ENCODE measurements at regions not wholly inside any gene's neighbourhood (a gene's known extent, or its start where the extent isn't known, plus 50 kb on each side); places are given as distances from the start of the nearest gene placed in this dataset.

DNA sequence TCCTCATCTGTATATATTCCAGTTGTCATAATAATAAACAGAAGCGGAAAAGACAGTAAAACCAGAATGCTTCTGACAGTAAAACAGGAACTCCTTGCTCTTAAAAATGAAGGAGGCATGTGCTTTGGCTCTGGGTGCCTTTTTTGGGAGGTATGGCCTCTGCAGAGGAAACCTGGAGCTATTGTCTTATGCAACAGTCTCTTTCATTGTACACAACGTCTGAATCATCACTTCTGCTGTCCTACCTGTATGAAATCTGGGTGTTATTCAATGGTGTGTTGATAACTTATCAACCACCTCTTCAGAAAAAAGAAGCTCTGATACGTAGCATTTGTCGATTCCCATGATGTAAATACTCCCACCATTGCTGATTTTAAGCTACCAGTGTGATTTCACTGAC lies 64.8 kb downstream of the CDCA7 start:
- TF ChIP-seq POLR2A (IDR thresholded peaks at IDR 0.05): no peak
- TF ChIP-seq, protein P1, sequence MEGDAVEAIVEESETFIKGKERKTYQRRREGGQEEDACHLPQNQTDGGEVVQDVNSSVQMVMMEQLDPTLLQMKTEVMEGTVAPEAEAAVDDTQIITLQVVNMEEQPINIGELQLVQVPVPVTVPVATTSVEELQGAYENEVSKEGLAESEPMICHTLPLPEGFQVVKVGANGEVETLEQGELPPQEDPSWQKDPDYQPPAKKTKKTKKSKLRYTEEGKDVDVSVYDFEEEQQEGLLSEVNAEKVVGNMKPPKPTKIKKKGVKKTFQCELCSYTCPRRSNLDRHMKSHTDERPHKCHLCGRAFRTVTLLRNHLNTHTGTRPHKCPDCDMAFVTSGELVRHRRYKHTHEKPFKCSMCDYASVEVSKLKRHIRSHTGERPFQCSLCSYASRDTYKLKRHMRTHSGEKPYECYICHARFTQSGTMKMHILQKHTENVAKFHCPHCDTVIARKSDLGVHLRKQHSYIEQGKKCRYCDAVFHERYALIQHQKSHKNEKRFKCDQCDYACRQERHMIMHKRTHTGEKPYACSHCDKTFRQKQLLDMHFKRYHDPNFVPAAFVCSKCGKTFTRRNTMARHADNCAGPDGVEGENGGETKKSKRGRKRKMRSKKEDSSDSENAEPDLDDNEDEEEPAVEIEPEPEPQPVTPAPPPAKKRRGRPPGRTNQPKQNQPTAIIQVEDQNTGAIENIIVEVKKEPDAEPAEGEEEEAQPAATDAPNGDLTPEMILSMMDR (IDR thresholded peaks at IDR 0.05): no peak
- Histone ChIP-seq H3K9me3 (no peaks in the 10 kb centered on the region), H3K4me1 (no peaks in the 10 kb centered on the region), H3K4me3 (no peak overlapping the region), H3K27ac (no peak overlapping the region), H3K36me3 (no peaks in the 10 kb centered on the region), H3K27me3 (no peaks in the 10 kb centered on the region)
- intact Hi-C loops (cut with DNase I): no loop called here
- ATAC-seq (no peak), DNase-seq (no peak)
- 43% methylated on average over 4 of the region's 4 CpGs for WGBS (ENCODE audit: insufficient coverage, low coverage, low lambda C conversion rate, missing lambda C conversion rate)

DNA sequence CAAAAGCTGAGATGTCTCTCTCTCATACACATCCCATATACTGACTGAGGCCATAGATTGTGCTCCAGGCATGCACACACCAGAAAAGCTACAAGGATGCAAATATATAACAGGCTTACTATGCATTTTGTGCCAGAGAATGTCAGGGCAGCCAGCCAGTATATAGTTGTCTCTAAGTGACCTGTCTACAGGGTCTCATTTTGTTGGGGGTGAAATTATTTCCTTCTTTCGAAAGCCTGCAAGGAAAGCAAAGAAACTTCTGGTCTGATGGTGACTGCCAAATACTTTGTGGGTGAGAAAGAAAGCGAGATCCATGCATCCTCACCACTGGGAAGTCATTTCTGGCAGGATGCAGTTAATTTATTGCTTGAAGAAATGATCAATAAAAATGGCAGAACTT lies 70.2 kb downstream of the CDCA7 start:
- no peak overlapping the region for H3K4me3 ChIP-seq
- TF ChIP-seq POLR2A (IDR thresholded peaks at IDR 0.05): no peak
- TF ChIP-seq, protein P1 (IDR thresholded peaks at IDR 0.05): no peak
- DNase-seq: no peak

DNA sequence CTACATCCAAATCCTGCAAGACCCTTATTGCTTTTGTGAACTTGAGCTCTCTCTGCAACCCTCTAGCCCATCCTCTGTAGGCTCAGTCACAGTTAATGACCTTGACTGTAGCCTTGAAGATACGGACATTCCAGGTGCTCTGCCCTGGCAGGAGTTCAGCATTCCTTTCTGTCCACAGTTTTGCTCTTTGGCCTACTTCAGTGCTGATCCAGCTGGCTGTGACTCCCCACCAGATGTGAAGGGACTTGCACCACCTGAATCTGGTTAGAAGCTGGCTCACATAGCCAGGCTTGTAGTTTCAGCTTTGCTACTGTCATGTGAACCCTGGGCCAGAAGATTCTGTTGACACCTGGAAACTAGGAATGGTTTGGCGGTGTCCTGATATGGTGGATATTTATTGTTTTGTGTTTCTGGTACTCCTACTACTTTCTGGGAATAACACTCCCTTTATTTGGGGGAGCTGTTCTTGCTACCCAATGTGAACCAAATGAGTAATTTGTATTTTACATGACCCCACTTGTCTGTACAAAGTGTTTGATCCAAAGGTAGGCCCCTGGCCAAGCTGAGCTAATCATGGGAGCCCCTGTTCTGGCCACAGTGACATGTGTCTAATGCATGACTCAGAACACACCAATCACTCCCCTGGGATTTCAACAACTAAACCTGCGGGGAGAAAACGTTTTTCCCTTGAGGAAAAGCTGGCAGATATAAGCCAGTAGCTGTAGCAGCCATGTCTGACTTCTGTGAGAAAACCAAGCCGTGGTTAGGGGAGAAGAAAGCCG lies 73.4 kb downstream of the CDCA7 start:
- WGBS (ENCODE audit: insufficient coverage, low coverage, low lambda C conversion rate, missing lambda C conversion rate): 51% methylated on average over 5 of the region's 6 CpGs
- Histone ChIP-seq H3K9me3 (no peaks in the 10 kb centered on the region), H3K36me3 (no peaks in the 10 kb centered on the region), H3K27ac (no peak overlapping the region), H3K4me3 (no peak overlapping the region), H3K27me3 (no peaks in the 10 kb centered on the region), H3K4me1 (no peaks in the 10 kb centered on the region)
- intact Hi-C loops (cut with DNase I): no loop called here
- peak; percentile 38 to 79 (median 73) for DNase-seq
- peak; percentile 87 to 98 (median 97) for ATAC-seq
- TF ChIP-seq POLR2A (IDR thresholded peaks at IDR 0.05): no peak
- TF ChIP-seq, protein P1 (IDR thresholded peaks at IDR 0.05): no peak

More for the DNA sequence above, 70.2 kb downstream of the CDCA7 start:
- Histone ChIP-seq H3K27ac (no peak overlapping the region), H3K36me3 (no peaks in the 10 kb centered on the region), H3K4me1 (no peaks in the 10 kb centered on the region), H3K27me3 (no peaks in the 10 kb centered on the region), H3K9me3 (no peaks in the 10 kb centered on the region)
- intact Hi-C loops (cut with DNase I): no loop called here
- no peak for ATAC-seq
- 78% methylated on average over 2 of the region's 2 CpGs for WGBS (ENCODE audit: insufficient coverage, low coverage, low lambda C conversion rate, missing lambda C conversion rate)

DNA sequence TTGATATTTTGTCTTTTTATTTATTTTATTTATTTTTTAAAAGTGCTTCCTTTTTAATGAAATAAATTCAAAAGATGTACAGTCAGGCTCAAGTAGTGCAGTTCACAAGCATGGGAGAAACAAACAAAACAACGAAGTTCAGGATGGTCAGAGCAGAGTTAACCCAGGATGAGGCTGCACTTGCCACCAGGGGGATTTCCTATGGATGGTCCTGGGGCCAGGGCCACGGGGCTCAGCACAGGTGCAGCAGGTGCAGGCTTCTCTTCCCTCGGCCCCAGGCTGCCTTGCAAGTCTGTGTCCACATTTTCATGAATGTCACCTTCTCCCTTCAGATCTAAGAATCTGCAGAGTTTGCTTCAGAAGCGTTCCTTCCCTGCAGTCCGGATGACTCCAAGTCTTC lies 76.5 kb downstream of the CDCA7 start:
- no peak overlapping the region for H3K4me3 ChIP-seq
- intact Hi-C loops (cut with DNase I): no loop called here
- 55% methylated on average over 5 of the region's 5 CpGs for WGBS (ENCODE audit: insufficient coverage, low coverage, low lambda C conversion rate, missing lambda C conversion rate)

More for the DNA sequence above, 76.5 kb downstream of the CDCA7 start:
- Histone ChIP-seq H3K36me3 (no peaks in the 10 kb centered on the region), H3K9me3 (no peaks in the 10 kb centered on the region), H3K4me1 (no peaks in the 10 kb centered on the region), H3K27me3 (no peaks in the 10 kb centered on the region), H3K27ac (no peak overlapping the region)
- DNase-seq (no peak), ATAC-seq (no peak)
- no peak for TF ChIP-seq POLR2A (IDR thresholded peaks at IDR 0.05)
- TF ChIP-seq, protein P1 (IDR thresholded peaks at IDR 0.05): no peak

All from right lobe of liver (tissue), 6 donors.